ENCODE measurements at regions not wholly inside any gene's neighbourhood (a gene's known extent, or its start where the extent isn't known, plus 50 kb on each side); places are given as distances from the start of the nearest gene placed in this dataset.

- DNase-seq (no peak), ATAC-seq (no peak)
- Mint-ChIP-seq H3K27ac (no peak overlapping the region), H3K27me3 (no peaks in the 10 kb centered on the region), H3K9me3 (no peaks in the 10 kb centered on the region), H3K4me3 (no peak overlapping the region), H3K4me1 (no peaks in the 10 kb centered on the region), H3K36me3 (ENCODE audit: low read depth) (no peaks in the 10 kb centered on the region)
These were observed 191.8 kb downstream of the GADD45G start for GRCh38 chr9:89796606-89797005.

- Mint-ChIP-seq H3K4me1 (no peaks in the 10 kb centered on the region), H3K27me3 (peaks cover 4% of the 10 kb centered on the region), H3K4me3 (no peak overlapping the region), H3K9me3 (no peaks in the 10 kb centered on the region), H3K36me3 (ENCODE audit: low read depth) (no peaks in the 10 kb centered on the region), H3K27ac (no peak overlapping the region)
- DNase-seq (no peak), ATAC-seq (no peak)
These were observed 192.4 kb downstream of the GADD45G start for GRCh38 chr9:89797255-89797654.

DNA sequence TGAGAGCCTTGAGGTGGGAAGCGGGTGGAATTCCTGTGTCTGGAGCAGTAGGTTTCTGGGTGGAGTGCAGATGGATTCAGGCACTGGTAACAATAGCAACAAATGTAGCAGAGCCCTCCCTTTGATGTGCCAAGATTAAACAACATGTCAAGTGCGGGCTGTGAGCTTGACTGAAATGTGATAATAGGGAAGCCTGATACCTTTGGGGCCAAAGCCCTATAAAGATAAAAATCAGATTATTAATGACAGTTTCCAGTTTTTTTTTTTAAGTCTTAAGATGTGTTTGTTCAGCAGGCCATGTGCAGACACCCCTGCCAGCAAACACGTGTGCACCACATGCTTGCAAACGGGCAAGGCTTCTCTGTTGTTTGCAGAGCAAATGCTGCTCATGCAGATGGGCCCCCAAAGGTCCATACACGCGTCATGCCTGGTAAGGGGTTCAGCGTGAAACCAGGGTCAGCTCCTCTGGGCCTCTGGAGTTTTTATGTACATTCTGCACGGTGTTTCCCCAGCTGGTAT, 193.2 kb downstream of the GADD45G start:
- Mint-ChIP-seq H3K36me3 (ENCODE audit: low read depth) (no peaks in the 10 kb centered on the region), H3K9me3 (no peaks in the 10 kb centered on the region), H3K4me1 (no peaks in the 10 kb centered on the region), H3K27me3 (peaks cover 7% of the 10 kb centered on the region), H3K4me3 (no peak overlapping the region), H3K27ac (no peak overlapping the region)
- no peak for ATAC-seq
- no peak for DNase-seq

DNA sequence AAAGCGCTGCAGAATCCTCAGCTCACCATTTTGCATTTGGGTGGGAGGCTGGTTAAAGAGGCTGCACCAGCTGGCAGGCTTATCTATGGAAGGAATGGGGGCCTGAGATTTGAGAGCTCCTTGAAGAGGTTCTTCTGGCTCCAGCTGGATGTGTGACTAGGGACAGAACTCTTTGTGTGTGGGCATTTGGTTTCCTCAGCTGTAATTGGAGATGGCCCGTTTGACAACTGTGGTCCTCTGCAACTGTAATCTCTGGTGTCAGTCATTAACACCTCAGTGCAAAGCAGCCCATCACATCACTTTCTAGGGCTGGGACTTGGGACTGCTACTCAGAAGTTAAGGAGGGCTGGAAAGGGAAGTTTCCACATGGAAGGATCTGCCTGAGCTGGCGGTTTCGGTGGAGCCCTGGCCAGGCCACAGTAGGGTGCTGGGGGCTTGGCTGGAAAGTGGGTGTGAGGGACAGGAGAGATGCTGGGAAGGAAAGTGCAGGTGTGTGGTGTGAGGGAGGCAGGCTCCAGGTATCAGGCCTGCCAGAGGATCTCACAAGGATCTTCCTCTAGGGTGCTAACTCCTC, 193.8 kb downstream of the GADD45G start:
- H3K27me3 Mint-ChIP-seq = peaks cover 7% of the 10 kb centered on the region
- DNase-seq = no peak
- ATAC-seq = no peak
- H3K4me3 Mint-ChIP-seq = no peak overlapping the region
- no peaks in the 10 kb centered on the region for H3K9me3 Mint-ChIP-seq
- H3K27ac Mint-ChIP-seq = no peak overlapping the region
- H3K4me1 Mint-ChIP-seq = no peaks in the 10 kb centered on the region
- H3K36me3 Mint-ChIP-seq (ENCODE audit: low read depth) = no peaks in the 10 kb centered on the region

GRCh38 chr9:89799221-89799620, 194.4 kb downstream of the GADD45G start:
- DNase-seq = no peak
- H3K36me3 Mint-ChIP-seq (ENCODE audit: low read depth) = no peaks in the 10 kb centered on the region
- H3K27me3 Mint-ChIP-seq = peaks cover 7% of the 10 kb centered on the region
- ATAC-seq = no peak
- H3K27ac Mint-ChIP-seq = no peak overlapping the region
- no peaks in the 10 kb centered on the region for H3K4me1 Mint-ChIP-seq
- H3K4me3 Mint-ChIP-seq = no peak overlapping the region
- no peaks in the 10 kb centered on the region for H3K9me3 Mint-ChIP-seq

GRCh38 chr9:89799766-89800165, 195.0 kb downstream of the GADD45G start:
- H3K4me3 Mint-ChIP-seq = no peak overlapping the region
- no peak for ATAC-seq

GRCh38 chr9:89801341-89801740, 196.5 kb downstream of the GADD45G start:
- no peak for DNase-seq
- Mint-ChIP-seq H3K4me1 (peaks cover 11% of the 10 kb centered on the region), H3K27ac (no peak overlapping the region), H3K9me3 (no peaks in the 10 kb centered on the region), H3K4me3 (no peak overlapping the region), H3K36me3 (ENCODE audit: low read depth) (no peaks in the 10 kb centered on the region), H3K27me3 (peaks cover 7% of the 10 kb centered on the region)
- no peak for ATAC-seq

More at GRCh38 chr9:89799766-89800165, 195.0 kb downstream of the GADD45G start:
- Mint-ChIP-seq H3K27ac (no peak overlapping the region), H3K4me1 (peaks cover 4% of the 10 kb centered on the region), H3K9me3 (no peaks in the 10 kb centered on the region), H3K36me3 (ENCODE audit: low read depth) (no peaks in the 10 kb centered on the region), H3K27me3 (peaks cover 7% of the 10 kb centered on the region)
- DNase-seq = no peak

DNA sequence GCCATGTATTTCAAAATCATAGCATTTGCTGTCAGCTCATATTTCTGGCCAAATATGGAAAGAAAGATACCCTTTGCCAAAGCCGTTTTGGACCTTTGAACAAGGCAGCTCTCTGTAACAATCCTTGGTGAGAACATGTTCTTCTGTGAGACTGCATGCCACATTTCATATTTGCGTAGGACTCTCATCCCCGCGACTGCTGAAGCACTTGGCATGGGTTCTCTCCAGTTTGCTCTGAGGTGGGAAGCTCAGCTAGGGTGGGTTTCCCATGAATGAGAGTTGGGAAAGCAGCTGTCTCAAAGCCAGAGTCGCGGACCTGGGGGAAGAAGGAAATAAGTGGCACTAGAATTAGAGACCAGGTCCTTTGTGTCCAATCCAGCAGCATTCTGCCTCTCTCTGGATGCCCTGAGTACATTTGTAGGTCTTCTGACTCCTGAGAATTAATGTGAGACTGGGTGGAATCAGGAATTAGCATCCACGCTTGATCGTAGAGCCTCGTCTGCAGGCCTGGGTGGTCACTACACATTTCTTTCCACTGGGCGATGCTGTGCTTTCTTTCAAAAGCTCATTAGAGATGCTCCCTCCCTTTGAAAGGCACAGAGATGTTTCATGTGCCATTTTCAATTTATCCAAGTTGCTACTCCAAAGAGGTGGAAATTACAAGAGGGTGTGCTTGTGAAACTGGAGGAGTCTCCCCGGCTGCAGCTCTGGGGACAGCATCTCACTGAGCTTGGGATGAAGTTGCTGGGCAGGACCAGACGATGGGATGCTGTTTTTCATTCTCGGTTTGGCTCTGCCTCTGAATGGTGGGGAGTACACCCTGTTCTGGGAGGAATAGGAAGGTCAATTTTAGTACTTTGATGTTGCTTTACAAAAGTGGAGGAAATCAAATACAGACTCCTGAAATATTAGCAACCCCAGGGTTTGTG, 197.2 kb downstream of the GADD45G start:
- H3K27ac Mint-ChIP-seq = no peak overlapping the region
- ATAC-seq = no peak
- H3K36me3 Mint-ChIP-seq (ENCODE audit: low read depth) = no peaks in the 10 kb centered on the region
- peaks cover 11% of the 10 kb centered on the region for H3K4me1 Mint-ChIP-seq
- DNase-seq = no peak
- peaks cover 7% of the 10 kb centered on the region for H3K27me3 Mint-ChIP-seq
- no peak overlapping the region for H3K4me3 Mint-ChIP-seq
- no peaks in the 10 kb centered on the region for H3K9me3 Mint-ChIP-seq

DNA sequence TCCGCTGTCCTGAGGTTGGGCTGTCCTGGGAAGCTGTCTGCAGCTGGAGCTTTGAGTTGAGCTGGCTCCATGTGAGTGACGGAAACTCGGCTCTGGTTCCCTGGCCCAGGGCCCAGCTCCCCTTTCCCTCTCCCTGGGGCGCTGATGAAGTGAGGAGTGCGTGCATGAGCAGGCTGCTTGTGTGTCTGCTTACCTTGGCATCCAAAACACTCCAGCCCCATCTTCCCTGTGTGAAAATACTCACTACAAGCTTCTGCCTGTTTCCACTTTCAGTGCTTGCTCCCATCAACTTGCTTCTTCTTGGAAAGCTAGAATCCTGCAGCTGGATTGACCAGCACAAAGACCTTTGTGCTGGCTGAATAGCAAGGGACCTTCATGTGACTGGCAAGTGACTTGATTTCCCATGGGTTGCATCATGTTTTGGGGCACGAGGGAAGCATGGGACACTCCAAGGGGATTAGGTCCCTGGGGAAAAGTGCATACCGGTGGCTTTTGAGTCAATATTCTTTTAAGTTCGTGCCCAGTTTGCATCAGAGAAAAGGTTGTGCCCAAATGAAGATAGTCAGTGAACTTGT, 198.1 kb downstream of the GADD45G start:
- no peak overlapping the region for H3K4me3 Mint-ChIP-seq
- peaks cover 12% of the 10 kb centered on the region for H3K4me1 Mint-ChIP-seq
- no peak overlapping the region for H3K27ac Mint-ChIP-seq
- peaks cover 7% of the 10 kb centered on the region for H3K27me3 Mint-ChIP-seq
- H3K36me3 Mint-ChIP-seq (ENCODE audit: low read depth) = no peaks in the 10 kb centered on the region
- no peaks in the 10 kb centered on the region for H3K9me3 Mint-ChIP-seq
- no peak for ATAC-seq
- DNase-seq = no peak

GRCh38 chr9:89803403-89803802, 198.6 kb downstream of the GADD45G start:
- H3K4me1 Mint-ChIP-seq = peaks cover 13% of the 10 kb centered on the region
- no peak for DNase-seq
- no peak overlapping the region for H3K4me3 Mint-ChIP-seq
- H3K27me3 Mint-ChIP-seq = peaks cover 7% of the 10 kb centered on the region
- H3K9me3 Mint-ChIP-seq = no peaks in the 10 kb centered on the region
- no peak overlapping the region for H3K27ac Mint-ChIP-seq
- no peaks in the 10 kb centered on the region for H3K36me3 Mint-ChIP-seq (ENCODE audit: low read depth)
- ATAC-seq = no peak

- Mint-ChIP-seq H3K4me1 (peaks cover 13% of the 10 kb centered on the region), H3K27ac (peak overlapping the region; percentile 12), H3K4me3 (no peak overlapping the region), H3K27me3 (peaks cover 7% of the 10 kb centered on the region), H3K36me3 (ENCODE audit: low read depth) (no peaks in the 10 kb centered on the region), H3K9me3 (no peaks in the 10 kb centered on the region)
- DNase-seq = no peak
- ATAC-seq = no peak
These were observed 200.1 kb downstream of the GADD45G start for GRCh38 chr9:89804766-89805531.

- DNase-seq (no peak), ATAC-seq (no peak)
- H3K36me3 Mint-ChIP-seq (ENCODE audit: low read depth) = no peaks in the 10 kb centered on the region
- H3K9me3 Mint-ChIP-seq = no peaks in the 10 kb centered on the region
- H3K4me1 Mint-ChIP-seq = peaks cover 13% of the 10 kb centered on the region
- H3K27me3 Mint-ChIP-seq = peaks cover 7% of the 10 kb centered on the region
- no peak overlapping the region for H3K4me3 Mint-ChIP-seq
- H3K27ac Mint-ChIP-seq = no peak overlapping the region
These were observed 200.9 kb downstream of the GADD45G start for GRCh38 chr9:89805571-89806292.

GRCh38 chr9:89806371-89807100, 201.7 kb downstream of the GADD45G start:
- Mint-ChIP-seq H3K27me3 (peaks cover 10% of the 10 kb centered on the region), H3K4me3 (no peak overlapping the region), H3K27ac (no peak overlapping the region), H3K9me3 (no peaks in the 10 kb centered on the region), H3K4me1 (peaks cover 13% of the 10 kb centered on the region), H3K36me3 (ENCODE audit: low read depth) (no peaks in the 10 kb centered on the region)
- ATAC-seq = no peak
- DNase-seq = no peak

Data from activated naive CD8-positive, alpha-beta T cell treated with anti-CD3 and anti-CD28 coated beads, Interleukin-2, amount 50 U/mL, for 24 hours (primary cell).